Endothelial cell of umbilical vein (primary cell): ENCODE measurements at regions not wholly inside any gene's neighbourhood (a gene's known extent, or its start where the extent isn't known, plus 50 kb on each side); places are given as distances from the start of the nearest gene placed in this dataset.

Experiments
- BruUV-seq: library from RNA; stranded (reverse); fragments of 400-500 nt; replicated peaks from 2 replicates; lab custom pipeline; 2021; lab: Mats Ljungman, UMichigan
- CTCF ChIA-PET: fragments of 300-600, 350-600 bp; sonication (Branson Sonifier 250); formaldehyde crosslinking; loops from one replicate; lab custom pipeline; 2021; ENCODE audit warnings: antibody characterized with exemption, inconsistent platforms; lab: Charles Lee
- POLR2A ChIA-PET: fragments of 300-600, 350-600 bp; sonication (Branson Sonifier 250); formaldehyde crosslinking; loops from one replicate; lab custom pipeline; 2021; ENCODE audit warnings: antibody characterized with exemption, inconsistent platforms; lab: Charles Lee
- DNase-seq: peaks from one replicate; pipeline ENCODE4 v3.0.0-alpha.2; 2011; ENCODE audit warnings: low read depth, low spot score
- FAIRE-seq: peaks from 2 replicates; lab custom pipeline; 2011; peaks lifted over from hg19 to GRCh38; lab: Jason Lieb, UNC
- H2AFZ ChIP-seq: 2 replicates; pipeline ENCODE4 v1.6.0; 2012; ENCODE audit warnings: low read depth, low read length, control low read depth, inconsistent platforms
- H3K27ac ChIP-seq: 2 replicates; pipeline ENCODE4 v1.5.1; 2011; ENCODE audit warnings: low read depth, mild to moderate bottlenecking, control low read depth, low read length, moderate library complexity; ENCODE audit not compliant: insufficient read depth
- H3K27me3 ChIP-seq, 2 experiments: 2 replicates each; pipeline versions ENCODE4 v1.6.0 to v1.6.1; 2011; ENCODE audit warnings: low read length in 2 of 2, mixed read lengths in 1 of 2; ENCODE audit not compliant: control insufficient read depth in 2 of 2, insufficient read depth in 2 of 2
- H3K36me3 ChIP-seq, 2 experiments: 2 replicates in 1 of 2; 3 replicates in 1 of 2; pipeline ENCODE4 v1.5.1; 2011; ENCODE audit warnings: low read length in 2 of 2, mild to moderate bottlenecking in 1 of 2, moderate library complexity in 1 of 2; ENCODE audit not compliant: control insufficient read depth in 2 of 2, insufficient read depth in 2 of 2; ENCODE audit errors: extremely low read depth in 1 of 2
- H3K4me1 ChIP-seq: 3 replicates; pipeline ENCODE4 v1.5.1; 2011; ENCODE audit warnings: mild to moderate bottlenecking, low read length; ENCODE audit not compliant: control insufficient read depth, insufficient read depth; ENCODE audit errors: extremely low read depth
- H3K4me2 ChIP-seq: 2 replicates; pipeline ENCODE4 v1.6.1; 2011; ENCODE audit warnings: low read length, control low read depth, mixed read lengths; ENCODE audit not compliant: insufficient read depth
- H3K4me3 ChIP-seq, 3 experiments: fragments of 200-600 bp in 1 of 3; sonication (generic), shearing (Covaris generic) in 1 of 3; replicated peaks in 1 of 3; 2 replicates each; pipeline ENCODE4 v1.5.1; 2011 to 2016; ENCODE audit warnings: control low read depth in 3 of 3, low read length in 3 of 3, mild to moderate bottlenecking in 2 of 3, inconsistent platforms in 1 of 3, low read depth in 1 of 3, moderate library complexity in 1 of 3; ENCODE audit not compliant: insufficient read depth in 1 of 3
- H3K79me2 ChIP-seq: 2 replicates; pipeline ENCODE4 v1.6.0; 2012; ENCODE audit warnings: low read length, inconsistent platforms; ENCODE audit not compliant: control insufficient read depth, insufficient read depth
- H3K9ac ChIP-seq: replicated peaks from 2 replicates; pipeline ENCODE3; 2011; ENCODE audit warnings: low read length, control low read depth; ENCODE audit not compliant: insufficient read depth; ENCODE audit errors: extremely low read depth
- H3K9me1 ChIP-seq: replicated peaks from 3 replicates; pipeline ENCODE4 v1.6.0; 2011; ENCODE audit warnings: mild to moderate bottlenecking, low read length; ENCODE audit not compliant: control insufficient read depth, insufficient read depth; ENCODE audit errors: extremely low read depth
- H3K9me3 ChIP-seq: replicated peaks from 2 replicates; pipeline ENCODE4 v1.5.1; 2012; ENCODE audit warnings: low read length, inconsistent platforms; ENCODE audit not compliant: control insufficient read depth, insufficient read depth
- H4K20me1 ChIP-seq: replicated peaks from 2 replicates; pipeline ENCODE3; 2011; ENCODE audit warnings: mild to moderate bottlenecking, low read length; ENCODE audit not compliant: control insufficient read depth, insufficient read depth; ENCODE audit errors: extremely low read depth
- CTCF ChIP-seq, 2 donors: IDR thresholded peaks; 1 replicate in 1 of 2; 2 replicates in 1 of 2; pipeline ENCODE4 v1.5.1; 2011; ENCODE audit warnings: low read length in 2 of 2, mild to moderate bottlenecking in 2 of 2, moderate library complexity in 2 of 2, control low read depth in 1 of 2, inconsistent platforms in 1 of 2, low read depth in 1 of 2; ENCODE audit not compliant: insufficient read depth in 1 of 2; ENCODE audit errors: extremely low read depth in 1 of 2
- EZH2 ChIP-seq: IDR thresholded peaks from 2 replicates; pipeline ENCODE4 v1.6.1; 2012; ENCODE audit warnings: borderline replicate concordance, low read depth, mild to moderate bottlenecking, moderate library complexity, low read length, inconsistent platforms; ENCODE audit not compliant: severe bottlenecking
- FOS ChIP-seq: IDR thresholded peaks from 2 replicates; pipeline ENCODE4 v1.6.1; 2011; ENCODE audit warnings: mild to moderate bottlenecking, low read length, moderate library complexity, borderline replicate concordance; ENCODE audit not compliant: insufficient read depth
- GATA2 ChIP-seq: IDR thresholded peaks from 2 replicates; pipeline ENCODE4 v1.7.0; 2011; ENCODE audit warnings: low read depth, mild to moderate bottlenecking, moderate library complexity, mixed read lengths, low read length; ENCODE audit not compliant: insufficient read length, insufficient read depth
- JUN ChIP-seq: IDR thresholded peaks from 2 replicates; pipeline ENCODE4 v1.6.1; 2011; ENCODE audit warnings: borderline replicate concordance, low read depth; ENCODE audit not compliant: insufficient read length, insufficient read depth
- MAX ChIP-seq: IDR thresholded peaks from 2 replicates; pipeline ENCODE4 v1.6.1; 2011; ENCODE audit not compliant: insufficient read depth, insufficient read length
- MYC ChIP-seq: IDR thresholded peaks from one replicate; pipeline ENCODE4 v1.6.1; 2011; ENCODE audit warnings: mild to moderate bottlenecking, low read depth, low read length
- POLR2A ChIP-seq: IDR thresholded peaks from 2 replicates; pipeline ENCODE4 v1.6.1; 2012; ENCODE audit warnings: low read depth, mild to moderate bottlenecking, control low read depth, low read length
- POLR2AphosphoS5 ChIP-seq: IDR thresholded peaks from 2 replicates; pipeline ENCODE4 v1.6.1; 2012; ENCODE audit warnings: low read depth, mild to moderate bottlenecking, control low read depth, low read length, moderate library complexity; ENCODE audit not compliant: insufficient read depth
- dilution Hi-C: fragments of 300-500 bp; cut with MboI; formaldehyde crosslinking; loops from one replicate; pipeline ENCODE4 v1.15.0; 2019; ENCODE audit warnings: low sequenced_read_pairs; ENCODE audit not compliant: extremely low pct_ligation_motif_present
- intact Hi-C: fragments of 100-400 bp; cut with micrococcal nuclease; formaldehyde crosslinking; loops from one replicate; pipeline ENCODE4 v1.10.0; 2022

- FAIRE-seq, result no peak
These were observed 73.8 kb downstream of the RTP5 start for GRCh38 chr2:241943209-241943850.

More at GRCh38 chr2:241943209-241943850, 73.8 kb downstream of the RTP5 start:
- Histone ChIP-seq H3K9me3 (no peaks in the 10 kb centered on the region), H3K4me3 (no peak overlapping the region), H3K9me1 (no peaks in the 10 kb centered on the region), H3K36me3 (no peaks in the 10 kb centered on the region), H3K9ac (no peak overlapping the region), H3K4me2 (no peak overlapping the region), H3K79me2 (no peaks in the 10 kb centered on the region), H3K4me1 (no peaks in the 10 kb centered on the region), H3K27ac (no peak overlapping the region), H3K27me3 (no peaks in the 10 kb centered on the region), H2AFZ (no peak overlapping the region), H4K20me1 (no peaks in the 10 kb centered on the region)
- POLR2A ChIA-PET, result no interaction called here
- no peak for TF ChIP-seq MAX
- no peak for TF ChIP-seq CTCF (IDR thresholded peaks at IDR 0.05; ENCODE audit: extremely low read depth in 1 of 2, insufficient read depth in 1 of 2, low read depth in 1 of 2, low read length in 2 of 2)
- TF ChIP-seq GATA2, result no peak
- no peak for TF ChIP-seq EZH2
- TF ChIP-seq MYC, result no peak
- TF ChIP-seq FOS, result no peak
- no peak for TF ChIP-seq POLR2A
- TF ChIP-seq POLR2AphosphoS5, result no peak
- TF ChIP-seq JUN, result no peak
- BruUV-seq, result no TSS peak
- dilution Hi-C loops, result no loop called here
- intact Hi-C loops, result no loop called here
- no peak for DNase-seq
- CTCF ChIA-PET, result no interaction called here
